ENCODE measurements at regions not wholly inside any gene's neighbourhood (a gene's known extent, or its start where the extent isn't known, plus 50 kb on each side); places are given as distances from the start of the nearest gene placed in this dataset.
"Not testable (repeated sequence)": the region's sequence is repeated elsewhere in the genome, so short reads cannot be mapped to it uniquely, and the experiment has no call there.

DNA sequence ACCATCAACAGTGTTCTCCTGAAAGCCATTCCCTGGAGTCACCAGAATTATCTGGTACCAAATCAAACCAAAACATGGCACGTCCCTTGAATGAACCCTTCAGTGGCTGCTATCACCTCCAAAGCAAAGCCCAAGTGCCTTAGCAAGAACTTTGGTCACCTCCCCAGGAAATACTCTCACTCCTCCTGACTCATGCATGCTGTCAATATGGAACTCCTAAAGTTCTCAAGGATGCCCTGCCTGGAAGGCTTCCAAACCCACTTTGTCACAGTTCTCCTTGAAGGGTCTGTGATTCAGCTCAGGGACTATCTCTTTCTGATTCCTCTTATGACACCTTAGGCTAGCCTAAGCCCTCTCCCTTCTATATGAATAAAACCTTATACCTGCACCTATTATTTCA, 146.1 kb upstream of the RUNX1 start:
- Histone ChIP-seq H3K4me3 (ENCODE audit: low read length) (no peak overlapping the region), H3K9me3 (ENCODE audit: low read length) (no peaks in the 10 kb centered on the region), H3K27ac (ENCODE audit: low read depth, low read length) (no peak overlapping the region), H3K36me3 (ENCODE audit: insufficient read depth, low read length) (no peaks in the 10 kb centered on the region), H3K27me3 (ENCODE audit: insufficient read depth, low read length, poor library complexity, severe bottlenecking) (no peaks in the 10 kb centered on the region), H3K4me1 (ENCODE audit: insufficient read depth, low read length) (no peaks in the 10 kb centered on the region)
- CTCF ChIA-PET = no interaction called here
- H3K4me3 Mint-ChIP-seq = no peak overlapping the region
- no peaks in the 10 kb centered on the region for H3K4me1 Mint-ChIP-seq
- no peak overlapping the region for H3K27ac Mint-ChIP-seq
- POLR2A ChIA-PET = no interaction called here
- H3K27me3 Mint-ChIP-seq = peaks cover 2 to 18% of the 10 kb centered on the region in 2 donors
- peaks cover 0 to 2% (median 0%) of the 10 kb centered on the region in 5 donors for H3K9me3 Mint-ChIP-seq
- no peak for DNase-seq
- H3K36me3 Mint-ChIP-seq = peaks cover 0 to 7% (median 2%) of the 10 kb centered on the region in 3 donors

- Histone ChIP-seq H3K27ac (ENCODE audit: low read depth, low read length) (no peak overlapping the region), H3K4me1 (ENCODE audit: insufficient read depth, low read length) (no peaks in the 10 kb centered on the region), H3K36me3 (ENCODE audit: insufficient read depth, low read length) (no peaks in the 10 kb centered on the region), H3K9me3 (ENCODE audit: low read length) (no peaks in the 10 kb centered on the region), H3K4me3 (ENCODE audit: low read length) (no peak overlapping the region), H3K27me3 (ENCODE audit: insufficient read depth, low read length, poor library complexity, severe bottlenecking) (no peaks in the 10 kb centered on the region)
- H3K4me3 Mint-ChIP-seq = no peak overlapping the region
- peaks cover 0 to 3% (median 2%) of the 10 kb centered on the region in 3 donors for H3K36me3 Mint-ChIP-seq
- CTCF ChIA-PET = interaction anchor here (2.6 kb wide), 1 partner anchor 9 kb away, joined by 7 read pairs; no protein-coding TSS in a partner anchor
- no peak for DNase-seq
- H3K4me1 Mint-ChIP-seq = no peaks in the 10 kb centered on the region
- H3K27ac Mint-ChIP-seq = no peak overlapping the region
- peaks cover 2 to 21% of the 10 kb centered on the region in 2 donors for H3K27me3 Mint-ChIP-seq
- POLR2A ChIA-PET = no interaction called here
- H3K9me3 Mint-ChIP-seq = peaks cover 0 to 2% (median 0%) of the 10 kb centered on the region in 5 donors
These were observed 142.7 kb upstream of the RUNX1 start for GRCh38 chr21:35191754-35192153.

DNA sequence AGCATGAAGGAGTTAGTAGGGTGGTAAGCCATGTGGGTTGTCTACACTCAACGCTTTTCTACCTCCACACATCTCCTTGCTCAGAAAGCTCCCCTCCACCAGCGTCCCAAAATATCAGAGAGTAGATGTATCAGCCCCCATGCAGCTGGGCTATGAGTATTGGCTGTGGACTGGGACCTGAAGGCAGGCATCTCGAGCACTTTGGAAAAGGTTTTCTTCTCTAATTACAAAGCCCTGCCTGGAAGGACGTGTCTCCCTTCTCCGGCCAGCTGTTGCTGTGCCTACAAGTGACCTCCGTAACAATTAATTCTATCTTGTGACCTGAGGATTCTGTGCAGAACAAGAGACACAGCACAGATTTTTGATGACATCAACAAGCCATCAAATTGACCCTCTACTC, 142.0 kb upstream of the RUNX1 start:
- POLR2A ChIA-PET = no interaction called here

DNA sequence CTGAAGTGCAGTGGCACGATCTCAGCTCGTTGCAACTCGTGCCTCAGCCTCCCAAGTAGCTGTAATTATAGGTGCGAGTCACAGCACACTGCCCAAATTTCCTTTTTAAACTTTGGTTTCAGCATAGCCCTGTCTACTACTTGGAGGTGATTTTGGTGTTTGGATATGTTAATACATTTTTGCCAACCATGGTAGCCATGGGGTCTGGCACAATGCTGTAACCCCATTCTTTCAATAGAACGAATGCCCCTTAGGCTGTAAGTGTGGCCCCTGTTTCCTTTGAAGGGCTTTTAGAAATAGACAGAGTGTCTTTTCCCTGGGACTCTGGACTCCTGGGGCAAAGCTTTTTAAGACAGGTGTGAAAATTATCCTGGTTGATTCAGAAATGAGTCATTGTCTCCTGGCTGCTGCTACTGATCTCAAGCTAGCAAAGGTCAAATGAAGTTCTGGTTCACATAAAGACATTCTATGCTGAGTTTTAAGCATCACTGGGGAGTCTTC, 141.1 kb upstream of the RUNX1 start:
- Histone ChIP-seq H3K27ac (ENCODE audit: low read depth, low read length) (no peak overlapping the region), H3K4me3 (ENCODE audit: low read length) (no peak overlapping the region), H3K36me3 (ENCODE audit: insufficient read depth, low read length) (no peaks in the 10 kb centered on the region), H3K4me1 (ENCODE audit: insufficient read depth, low read length) (no peaks in the 10 kb centered on the region), H3K9me3 (ENCODE audit: low read length) (no peaks in the 10 kb centered on the region), H3K27me3 (ENCODE audit: insufficient read depth, low read length, poor library complexity, severe bottlenecking) (no peaks in the 10 kb centered on the region)
- peaks cover 0 to 3% (median 2%) of the 10 kb centered on the region in 3 donors for H3K36me3 Mint-ChIP-seq
- H3K27ac Mint-ChIP-seq = no peak overlapping the region
- CTCF ChIA-PET = interaction anchor here (2.6 kb wide), 1 partner anchor 10 kb away, joined by 7 read pairs; no protein-coding TSS in a partner anchor
- POLR2A ChIA-PET = no interaction called here
- peaks cover 0 to 1% (median 0%) of the 10 kb centered on the region in 5 donors for H3K9me3 Mint-ChIP-seq
- peaks cover 5 to 20% of the 10 kb centered on the region in 2 donors for H3K27me3 Mint-ChIP-seq
- no peaks in the 10 kb centered on the region for H3K4me1 Mint-ChIP-seq
- no peak for DNase-seq
- no peak overlapping the region for H3K4me3 Mint-ChIP-seq

More for the DNA sequence above, 142.0 kb upstream of the RUNX1 start:
- CTCF ChIA-PET = interaction anchor here (2.6 kb wide), 1 partner anchor 9 kb away, joined by 7 read pairs; no protein-coding TSS in a partner anchor
- H3K27me3 Mint-ChIP-seq = peaks cover 2 to 21% of the 10 kb centered on the region in 2 donors
- H3K4me1 Mint-ChIP-seq = no peaks in the 10 kb centered on the region
- Histone ChIP-seq H3K36me3 (ENCODE audit: insufficient read depth, low read length) (no peaks in the 10 kb centered on the region), H3K9me3 (ENCODE audit: low read length) (no peaks in the 10 kb centered on the region), H3K4me1 (ENCODE audit: insufficient read depth, low read length) (no peaks in the 10 kb centered on the region), H3K27me3 (ENCODE audit: insufficient read depth, low read length, poor library complexity, severe bottlenecking) (no peaks in the 10 kb centered on the region), H3K4me3 (ENCODE audit: low read length) (no peak overlapping the region), H3K27ac (ENCODE audit: low read depth, low read length) (no peak overlapping the region)
- no peak overlapping the region for H3K4me3 Mint-ChIP-seq
- H3K36me3 Mint-ChIP-seq = peaks cover 0 to 3% (median 2%) of the 10 kb centered on the region in 3 donors
- H3K27ac Mint-ChIP-seq = no peak overlapping the region
- no peaks in the 10 kb centered on the region for H3K9me3 Mint-ChIP-seq
- no peak for DNase-seq

GRCh38 chr21:35189077-35189863, 140.2 kb upstream of the RUNX1 start:
- Mint-ChIP-seq H3K4me3 (no peak overlapping the region), H3K36me3 (peaks cover 0 to 3% (median 2%) of the 10 kb centered on the region in 3 donors), H3K27me3 (peaks cover 8 to 23% of the 10 kb centered on the region in 2 donors), H3K4me1 (no peaks in the 10 kb centered on the region), H3K27ac (no peak overlapping the region), H3K9me3 (peaks cover 0 to 1% (median 0%) of the 10 kb centered on the region in 5 donors)
- no peak overlapping the region for H3K4me3 ChIP-seq (ENCODE audit: low read length)
- H3K4me1 ChIP-seq (ENCODE audit: insufficient read depth, low read length) = no peaks in the 10 kb centered on the region
- CTCF ChIA-PET = no interaction called here
- POLR2A ChIA-PET = no interaction called here
- H3K9me3 ChIP-seq (ENCODE audit: low read length) = no peaks in the 10 kb centered on the region
- H3K27ac ChIP-seq (ENCODE audit: low read depth, low read length) = no peak overlapping the region
- no peaks in the 10 kb centered on the region for H3K27me3 ChIP-seq (ENCODE audit: insufficient read depth, low read length, poor library complexity, severe bottlenecking)
- no peak for DNase-seq
- H3K36me3 ChIP-seq (ENCODE audit: insufficient read depth, low read length) = no peaks in the 10 kb centered on the region

- H3K4me3 ChIP-seq (ENCODE audit: low read length); H3K4me1 ChIP-seq (ENCODE audit: insufficient read depth, low read length); POLR2A ChIA-PET; H3K27ac ChIP-seq (ENCODE audit: low read depth, low read length); H3K4me1 Mint-ChIP-seq; CTCF ChIA-PET; H3K9me3 Mint-ChIP-seq; DNase-seq; H3K27ac Mint-ChIP-seq; H3K4me3 Mint-ChIP-seq; H3K27me3 ChIP-seq (ENCODE audit: insufficient read depth, low read length, poor library complexity, severe bottlenecking); H3K9me3 ChIP-seq (ENCODE audit: low read length); H3K36me3 ChIP-seq (ENCODE audit: insufficient read depth, low read length): not testable (repeated sequence)
- peaks cover 0 to 13% (median 0%) of the 10 kb centered on the region in 3 donors for H3K36me3 Mint-ChIP-seq
- peaks cover 10 to 22% of the 10 kb centered on the region in 2 donors for H3K27me3 Mint-ChIP-seq
These were observed 134.3 kb upstream of the RUNX1 start for GRCh38 chr21:35183389-35183788.

DNA sequence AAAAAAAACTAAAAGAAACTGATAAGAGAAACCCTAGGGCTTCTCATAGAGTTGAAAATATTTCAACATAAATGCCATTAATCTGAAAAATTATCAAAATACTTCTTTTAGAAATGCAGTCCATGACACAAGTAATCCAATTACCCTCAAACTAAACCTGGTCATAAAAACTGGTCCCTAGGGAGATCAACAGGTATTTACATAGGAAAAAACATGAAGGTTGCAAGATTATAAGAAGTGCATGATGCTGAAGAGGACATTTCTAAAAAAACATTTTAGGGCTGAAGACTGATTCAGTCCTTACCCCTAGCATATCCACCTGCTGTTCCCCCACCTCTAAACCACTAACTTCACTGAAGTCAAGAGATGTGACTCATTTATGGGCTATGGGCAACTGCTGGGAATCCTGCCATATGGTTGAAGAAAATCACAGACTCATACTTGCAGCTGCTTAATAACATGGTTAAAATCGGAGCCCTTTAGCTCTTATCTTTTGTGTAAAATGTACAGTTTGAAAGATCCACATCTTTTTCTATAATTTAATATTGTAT, 131.0 kb upstream of the RUNX1 start:
- H3K27ac ChIP-seq (ENCODE audit: low read depth, low read length) = no peak overlapping the region
- peaks cover 0 to 23% (median 0%) of the 10 kb centered on the region in 3 donors for H3K36me3 Mint-ChIP-seq
- no peaks in the 10 kb centered on the region for H3K36me3 ChIP-seq (ENCODE audit: insufficient read depth, low read length)

GRCh38 chr21:35178827-35179226, 129.7 kb upstream of the RUNX1 start:
- no peak overlapping the region for H3K4me3 Mint-ChIP-seq
- peaks cover 5 to 10% of the 10 kb centered on the region in 2 donors for H3K27me3 Mint-ChIP-seq
- no peak for DNase-seq
- Histone ChIP-seq H3K36me3 (ENCODE audit: insufficient read depth, low read length) (no peaks in the 10 kb centered on the region), H3K27me3 (ENCODE audit: insufficient read depth, low read length, poor library complexity, severe bottlenecking) (no peaks in the 10 kb centered on the region), H3K4me3 (ENCODE audit: low read length) (no peak overlapping the region), H3K9me3 (ENCODE audit: low read length) (no peaks in the 10 kb centered on the region), H3K27ac (ENCODE audit: low read depth, low read length) (no peak overlapping the region), H3K4me1 (ENCODE audit: insufficient read depth, low read length) (no peaks in the 10 kb centered on the region)
- no peaks in the 10 kb centered on the region for H3K4me1 Mint-ChIP-seq
- no peaks in the 10 kb centered on the region for H3K9me3 Mint-ChIP-seq
- no peak overlapping the region for H3K27ac Mint-ChIP-seq
- H3K36me3 Mint-ChIP-seq = peaks cover 0 to 25% (median 0%) of the 10 kb centered on the region in 3 donors
- ChIA-PET CTCF (no interaction called here), POLR2A (no interaction called here)

More for the DNA sequence above, 131.0 kb upstream of the RUNX1 start:
- Histone ChIP-seq H3K4me3 (ENCODE audit: low read length) (no peak overlapping the region), H3K27me3 (ENCODE audit: insufficient read depth, low read length, poor library complexity, severe bottlenecking) (no peaks in the 10 kb centered on the region), H3K9me3 (ENCODE audit: low read length) (no peaks in the 10 kb centered on the region), H3K4me1 (ENCODE audit: insufficient read depth, low read length) (no peaks in the 10 kb centered on the region)
- peaks cover 9 to 18% of the 10 kb centered on the region in 2 donors for H3K27me3 Mint-ChIP-seq
- H3K4me1 Mint-ChIP-seq = no peaks in the 10 kb centered on the region
- no peaks in the 10 kb centered on the region for H3K9me3 Mint-ChIP-seq
- H3K27ac Mint-ChIP-seq = no peak overlapping the region
- H3K4me3 Mint-ChIP-seq = no peak overlapping the region
- ChIA-PET POLR2A (no interaction called here), CTCF (no interaction called here)
- no peak for DNase-seq

All from CD8-positive, alpha-beta memory T cell (primary cell).